ENCODE measurements at regions not wholly inside any gene's neighbourhood (a gene's known extent, or its start where the extent isn't known, plus 50 kb on each side); places are given as distances from the start of the nearest gene placed in this dataset.
"Not testable (repeated sequence)": the region's sequence is repeated elsewhere in the genome, so short reads cannot be mapped to it uniquely, and the experiment has no call there.

DNA sequence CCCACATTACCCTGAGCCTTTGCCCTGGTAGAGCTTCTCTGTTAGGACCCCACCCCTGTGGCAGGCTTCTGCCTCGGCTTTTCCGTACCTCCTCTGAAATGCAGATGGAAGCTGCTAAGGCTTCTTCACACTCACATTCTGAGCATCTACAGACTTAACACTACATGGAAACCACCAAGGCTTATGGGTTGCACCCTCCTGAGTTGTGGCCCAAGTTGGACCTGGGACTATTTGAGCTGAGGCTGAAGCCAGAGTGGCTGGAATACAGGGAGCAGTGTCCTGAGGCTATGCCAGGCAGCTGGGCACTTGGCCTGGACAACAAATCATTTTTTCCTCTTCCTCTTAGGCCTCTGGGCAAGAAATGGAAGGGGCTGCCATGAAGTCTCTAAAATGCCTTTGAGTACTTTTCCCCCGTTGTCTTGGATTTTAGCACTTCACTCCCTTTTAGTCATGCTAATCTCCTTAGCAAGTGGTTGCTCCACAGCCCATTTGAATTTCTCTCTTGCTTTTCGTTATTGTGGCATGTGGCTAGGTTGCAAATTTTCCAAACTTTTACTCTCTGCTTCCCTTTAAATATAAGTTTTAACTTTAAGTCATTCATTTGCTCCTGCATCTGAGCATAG, 114.8 kb upstream of the FIBIN start:
- Histone ChIP-seq H3K9me3 (ENCODE audit: low read depth, low read length) (no peaks in the 10 kb centered on the region), H3K27me3 (ENCODE audit: insufficient read depth, low read length) (no peaks in the 10 kb centered on the region), H3K27ac (ENCODE audit: low read depth, low read length) (no peak overlapping the region), H3K4me2 (ENCODE audit: insufficient read depth, low read length) (no peak overlapping the region), H2AFZ (ENCODE audit: low read length) (no peak overlapping the region), H4K20me1 (ENCODE audit: insufficient read depth, low read length) (no peaks in the 10 kb centered on the region), H3K4me3 (ENCODE audit: insufficient read depth, low read length) (no peak overlapping the region), H3K4me1 (ENCODE audit: insufficient read depth, low read length) (no peaks in the 10 kb centered on the region), H3K36me3 (ENCODE audit: insufficient read depth, low read length) (no peaks in the 10 kb centered on the region), H3K79me2 (ENCODE audit: insufficient read depth, low read length) (no peaks in the 10 kb centered on the region)
- no peak for DNase-seq (ENCODE audit: insufficient read length, low spot score, missing footprints)
- TF ChIP-seq CTCF (IDR thresholded peaks at IDR 0.05; ENCODE audit: extremely low read depth, low read depth, low read length), result no peak

DNA sequence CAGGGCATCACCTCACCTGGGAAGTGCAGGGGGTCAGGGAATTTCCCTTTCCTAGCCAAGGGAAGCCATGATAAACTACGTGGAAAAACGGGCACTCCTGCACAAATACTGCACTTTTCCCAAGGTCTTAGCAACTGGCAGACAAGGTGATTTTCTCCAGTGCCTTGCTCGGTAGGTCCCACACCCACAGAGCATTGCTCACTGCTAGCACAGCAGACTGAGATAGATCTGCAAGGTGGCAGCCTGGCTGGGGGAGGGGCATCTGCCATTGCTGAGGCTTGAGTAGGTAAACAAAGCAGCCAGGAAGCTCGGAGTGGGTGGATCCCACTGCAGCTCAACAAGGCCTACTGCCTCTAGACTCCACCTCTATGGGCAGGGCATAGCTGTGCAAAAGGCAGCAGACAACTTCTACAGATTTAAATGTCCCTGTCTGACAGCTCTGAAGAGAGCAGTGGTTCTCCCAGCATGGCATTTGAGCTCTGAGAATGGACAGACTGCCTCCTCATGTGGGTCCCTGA, 111.5 kb upstream of the FIBIN start:
- not testable (repeated sequence) for DNase-seq (ENCODE audit: insufficient read length, low spot score, missing footprints); H3K36me3 ChIP-seq (ENCODE audit: insufficient read depth, low read length); H4K20me1 ChIP-seq (ENCODE audit: insufficient read depth, low read length); H2AFZ ChIP-seq (ENCODE audit: low read length); H3K4me2 ChIP-seq (ENCODE audit: insufficient read depth, low read length); H3K79me2 ChIP-seq (ENCODE audit: insufficient read depth, low read length); H3K9me3 ChIP-seq (ENCODE audit: low read depth, low read length); H3K4me1 ChIP-seq (ENCODE audit: insufficient read depth, low read length); H3K27me3 ChIP-seq (ENCODE audit: insufficient read depth, low read length); H3K27ac ChIP-seq (ENCODE audit: low read depth, low read length); H3K4me3 ChIP-seq (ENCODE audit: insufficient read depth, low read length)

DNA sequence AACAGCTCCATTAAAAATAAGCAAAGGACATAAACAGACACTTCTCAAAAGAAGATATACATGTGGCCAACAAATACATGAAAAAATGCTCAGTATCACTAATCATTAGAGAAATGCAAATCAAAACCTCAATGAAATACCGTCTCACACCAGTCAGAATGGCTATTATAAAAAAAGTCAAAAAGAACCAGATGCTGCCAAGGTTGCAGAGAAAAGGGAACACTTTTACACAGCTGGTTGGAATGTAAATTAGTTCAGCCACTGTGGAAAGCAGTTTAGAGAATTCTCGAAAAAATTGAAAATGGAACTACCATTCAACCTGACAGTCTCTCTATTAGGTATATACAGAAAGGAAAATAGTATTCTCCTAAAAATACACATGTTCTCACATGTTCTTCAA, 102.4 kb upstream of the FIBIN start:
- no peaks in the 10 kb centered on the region for H3K9me3 ChIP-seq (ENCODE audit: low read depth, low read length)
- H3K36me3 ChIP-seq (ENCODE audit: insufficient read depth, low read length), result no peaks in the 10 kb centered on the region
- H3K4me3 ChIP-seq (ENCODE audit: insufficient read depth, low read length), result no peak overlapping the region
- H2AFZ ChIP-seq (ENCODE audit: low read length), result no peak overlapping the region
- no peaks in the 10 kb centered on the region for H3K27me3 ChIP-seq (ENCODE audit: insufficient read depth, low read length)
- TF ChIP-seq CTCF (IDR thresholded peaks at IDR 0.05; ENCODE audit: extremely low read depth, low read depth, low read length), result no peak
- DNase-seq (ENCODE audit: insufficient read length, low spot score, missing footprints), result no peak
- H4K20me1 ChIP-seq (ENCODE audit: insufficient read depth, low read length), result no peaks in the 10 kb centered on the region
- no peak overlapping the region for H3K27ac ChIP-seq (ENCODE audit: low read depth, low read length)
- no peaks in the 10 kb centered on the region for H3K79me2 ChIP-seq (ENCODE audit: insufficient read depth, low read length)
- H3K4me2 ChIP-seq (ENCODE audit: insufficient read depth, low read length), result no peak overlapping the region
- H3K4me1 ChIP-seq (ENCODE audit: insufficient read depth, low read length), result no peaks in the 10 kb centered on the region

GRCh38 chr11:26896719-26897118, 97.2 kb upstream of the FIBIN start:
- no peaks in the 10 kb centered on the region for H3K79me2 ChIP-seq (ENCODE audit: insufficient read depth, low read length)
- no peaks in the 10 kb centered on the region for H3K4me1 ChIP-seq (ENCODE audit: insufficient read depth, low read length)
- H3K36me3 ChIP-seq (ENCODE audit: insufficient read depth, low read length), result no peaks in the 10 kb centered on the region
- no peak for TF ChIP-seq CTCF (IDR thresholded peaks at IDR 0.05; ENCODE audit: extremely low read depth, low read depth, low read length)
- H3K4me2 ChIP-seq (ENCODE audit: insufficient read depth, low read length), result no peak overlapping the region
- no peak overlapping the region for H3K27ac ChIP-seq (ENCODE audit: low read depth, low read length)
- H3K27me3 ChIP-seq (ENCODE audit: insufficient read depth, low read length), result no peaks in the 10 kb centered on the region
- H3K9me3 ChIP-seq (ENCODE audit: low read depth, low read length), result no peaks in the 10 kb centered on the region
- no peaks in the 10 kb centered on the region for H4K20me1 ChIP-seq (ENCODE audit: insufficient read depth, low read length)
- DNase-seq (ENCODE audit: insufficient read length, low spot score, missing footprints), result no peak
- H3K4me3 ChIP-seq (ENCODE audit: insufficient read depth, low read length), result no peak overlapping the region
- no peak overlapping the region for H2AFZ ChIP-seq (ENCODE audit: low read length)
